K562 (cell line): ENCODE measurements at regions not wholly inside any gene's neighbourhood (a gene's known extent, or its start where the extent isn't known, plus 50 kb on each side); places are given as distances from the start of the nearest gene placed in this dataset.
A peak's percentile ranks its signal among the peaks of the same experiment; 100 is the strongest.

Experiments
- ARID3B ChIP-seq: fragments of 250-450 bp; sonication (Bioruptor Pico); IDR thresholded peaks from 2 replicates; pipeline ENCODE4 v1.4.0; 2020; ENCODE audit warnings: borderline replicate concordance
- BHLHE40 ChIP-seq: IDR thresholded peaks from 2 replicates; pipeline ENCODE4 v1.6.1; 2011; ENCODE audit warnings: low read length, improper control_type of control experiment
- BRF2 ChIP-seq: IDR thresholded peaks from 3 replicates; pipeline ENCODE4 v1.6.1; 2011; ENCODE audit warnings: borderline replicate concordance, mild to moderate bottlenecking; ENCODE audit not compliant: insufficient read length, insufficient read depth
- ILK ChIP-seq: fragments of 450-650 bp; IDR thresholded peaks from 2 replicates; pipeline ENCODE4 v1.6.1; 2016; ENCODE audit warnings: missing genetic modification characterization, low read depth, mild to moderate bottlenecking, missing compliant biosample characterization, moderate library complexity, borderline replicate concordance
- MGA ChIP-seq: fragments of 450-650 bp; IDR thresholded peaks from 2 replicates; pipeline ENCODE4 v1.6.1; 2016; ENCODE audit warnings: mild to moderate bottlenecking, moderate library complexity
- POLR2AphosphoS2 ChIP-seq: IDR thresholded peaks from 2 replicates; pipeline ENCODE4 v1.6.1; 2012; ENCODE audit warnings: low read length, improper control_type of control experiment
- TEAD2 ChIP-seq: fragments of 450-650 bp; IDR thresholded peaks from 2 replicates; pipeline ENCODE4 v1.6.1; 2016; ENCODE audit warnings: missing genetic modification characterization, control low read depth, missing compliant biosample characterization
- THRB ChIP-seq: fragments of 450-650 bp; formaldehyde crosslinking; conservative IDR thresholded peaks from 2 replicates; pipeline ENCODE4 v1.4.0; 2022; ENCODE audit warnings: mild to moderate bottlenecking, missing genetic modification characterization
- UBTF ChIP-seq, 2 experiments: IDR thresholded peaks; 2 replicates each; pipeline ENCODE4 v1.6.1; 2012; ENCODE audit warnings: improper control_type of control experiment in 2 of 2, low read depth in 2 of 2, low read length in 2 of 2, borderline replicate concordance in 1 of 2

- no peak for TF ChIP-seq BRF2
- no peak for TF ChIP-seq TEAD2
- no peak for TF ChIP-seq POLR2AphosphoS2
- 0 out of 2 replicates have a peak, but pooled peaks have one; percentile 4 for TF ChIP-seq ILK (tag)
- TF ChIP-seq ARID3B (CRISPR knock-in tag) = peak; percentile 32; the same call in 1 of the 2 replicates
- no peak for TF ChIP-seq THRB
- no peak for TF ChIP-seq UBTF (IDR thresholded peaks at IDR 0.05; ENCODE audit: borderline replicate concordance in 1 of 2, low read depth in 2 of 2, low read length in 2 of 2)
- peak; percentile 37; the same call in 1 of the 2 replicates for TF ChIP-seq BHLHE40
- peak; percentile 73; the same call in 1 of the 2 replicates for TF ChIP-seq MGA
These were observed 290.9 kb upstream of the MAF start (continued) for GRCh38 chr16:79891458-79891857.
